NB4 (cell line): ENCODE measurements at regions not wholly inside any gene's neighbourhood (a gene's known extent, or its start where the extent isn't known, plus 50 kb on each side); places are given as distances from the start of the nearest gene placed in this dataset.

Source experiments
- CTCF ChIP-seq: IDR thresholded peaks from one replicate; pipeline ENCODE4 v1.5.1; 2012; ENCODE audit warnings: low read depth, low read length
- MAX ChIP-seq: IDR thresholded peaks from 2 replicates; pipeline ENCODE4 v1.6.1; 2011; ENCODE audit warnings: low read depth, low read length
- POLR2A ChIP-seq: IDR thresholded peaks from 2 replicates; pipeline ENCODE4 v1.6.1; 2011; ENCODE audit warnings: mild to moderate bottlenecking; ENCODE audit not compliant: insufficient read length; ENCODE audit errors: extremely low read depth

GRCh38 chr14:80074900-80075574, 136.3 kb downstream of the DIO2 start:
- TF ChIP-seq CTCF (no peak), POLR2A (no peak), MAX (no peak)
